HG02642 (cell line): ENCODE measurements at regions not wholly inside any gene's neighbourhood (a gene's known extent, or its start where the extent isn't known, plus 50 kb on each side); places are given as distances from the start of the nearest gene placed in this dataset.
"Not testable (repeated sequence)": the region's sequence is repeated elsewhere in the genome, so short reads cannot be mapped to it uniquely, and the experiment has no call there.

Experiments
- ATAC-seq: cut with Tn5 transposase; IDR thresholded peaks from one replicate; pipeline ENCODE4 v1.9.1; 2021; ENCODE audit warnings: mild to moderate bottlenecking; ENCODE audit not compliant: unreplicated experiment, poor library complexity

DNA sequence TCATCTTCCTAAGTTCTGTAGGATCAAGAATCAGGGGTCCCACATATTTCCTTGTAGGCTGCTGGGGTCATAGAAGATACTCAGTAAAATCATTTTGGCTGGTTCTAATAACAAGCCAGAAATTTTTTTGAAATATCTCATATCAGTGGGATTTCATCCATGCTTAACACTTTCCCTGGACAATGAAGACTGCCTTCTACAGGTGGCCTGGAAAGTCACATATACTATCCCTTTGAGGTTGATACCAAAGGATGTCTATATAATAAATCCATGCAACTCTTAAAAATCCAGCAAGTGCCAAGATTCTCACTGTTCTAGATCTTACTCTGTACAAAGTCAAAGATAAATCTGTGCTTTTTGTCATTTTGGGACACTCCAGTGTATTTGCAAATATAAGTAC is 225.8 kb upstream of the NEBL start:
- ATAC-seq: no peak

DNA sequence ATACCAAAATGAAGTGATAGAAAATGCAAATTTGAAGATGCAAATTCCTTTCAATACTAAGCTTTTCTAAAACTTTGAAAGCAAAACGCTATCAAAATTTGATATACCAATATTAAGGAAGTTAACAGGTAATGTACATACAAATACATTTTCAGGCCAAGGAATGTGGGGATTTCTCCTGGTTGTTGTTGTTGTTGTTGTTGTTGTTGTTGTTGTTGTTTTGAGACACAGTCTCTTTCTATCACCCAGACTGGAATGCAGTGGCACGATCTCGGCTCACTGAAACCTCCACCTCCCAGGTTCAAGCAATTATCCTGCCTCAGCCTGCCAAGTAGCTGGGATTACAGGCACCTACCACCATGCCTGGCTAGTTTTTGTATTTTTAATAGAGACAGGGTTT is 224.7 kb upstream of the NEBL start:
- ATAC-seq: not testable (repeated sequence)

DNA sequence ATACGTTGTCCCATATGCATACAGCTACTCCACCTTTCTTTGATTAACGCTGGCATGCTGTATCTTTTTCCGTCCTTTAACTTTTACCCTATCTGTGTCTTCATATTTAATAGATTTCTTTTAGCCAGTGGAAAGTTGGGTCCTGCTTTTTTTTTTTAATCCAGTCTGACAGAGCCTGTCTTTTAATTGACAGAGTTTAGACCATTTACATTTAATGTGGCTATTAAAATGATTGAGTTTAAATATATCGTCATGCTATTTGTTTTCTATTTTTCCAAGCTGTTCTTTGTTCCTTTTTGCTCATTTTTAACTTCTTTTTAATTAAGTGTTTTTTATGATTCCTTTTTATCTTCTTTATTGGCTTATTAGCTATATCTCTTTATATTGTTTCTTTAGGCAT is 217.6 kb upstream of the NEBL start:
- no peak for ATAC-seq

DNA sequence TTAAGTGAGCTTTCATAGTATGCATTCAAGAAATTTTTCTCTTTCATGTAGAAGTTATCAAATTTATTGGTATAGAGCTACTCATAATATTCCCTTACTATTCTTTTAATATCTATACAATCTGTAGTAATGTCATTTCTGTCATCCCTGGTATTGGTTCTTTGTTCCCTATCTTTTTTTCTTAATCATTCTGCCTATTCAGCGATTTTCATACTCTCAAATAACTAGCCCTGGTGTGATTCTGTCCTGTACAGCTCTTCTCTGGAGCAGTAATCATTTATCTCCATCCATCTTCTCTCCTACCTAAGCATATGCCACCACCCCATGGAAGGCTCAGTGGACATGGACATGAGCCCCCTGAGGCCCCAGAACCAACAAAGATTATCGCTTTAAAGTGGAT is 213.2 kb upstream of the NEBL start:
- ATAC-seq: no peak

DNA sequence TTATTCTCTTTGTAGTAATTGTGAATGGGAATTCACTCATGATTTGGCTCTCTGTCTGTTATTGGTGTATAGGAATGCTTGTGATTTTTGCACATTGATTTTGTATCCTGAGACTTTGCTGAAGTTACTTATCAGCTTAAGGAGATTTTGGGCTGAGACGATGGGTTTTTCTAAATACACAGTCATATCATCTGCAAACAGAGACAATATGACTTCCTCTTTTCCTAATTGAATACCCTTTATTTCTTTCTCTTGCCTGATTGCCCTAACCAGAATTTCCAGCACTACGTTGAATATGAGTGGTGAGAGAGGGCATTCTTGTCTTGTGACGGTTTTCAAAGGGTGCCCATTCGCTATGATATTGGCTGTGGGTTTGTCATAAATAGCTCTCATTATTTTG is 209.8 kb upstream of the NEBL start:
- ATAC-seq: not testable (repeated sequence)

DNA sequence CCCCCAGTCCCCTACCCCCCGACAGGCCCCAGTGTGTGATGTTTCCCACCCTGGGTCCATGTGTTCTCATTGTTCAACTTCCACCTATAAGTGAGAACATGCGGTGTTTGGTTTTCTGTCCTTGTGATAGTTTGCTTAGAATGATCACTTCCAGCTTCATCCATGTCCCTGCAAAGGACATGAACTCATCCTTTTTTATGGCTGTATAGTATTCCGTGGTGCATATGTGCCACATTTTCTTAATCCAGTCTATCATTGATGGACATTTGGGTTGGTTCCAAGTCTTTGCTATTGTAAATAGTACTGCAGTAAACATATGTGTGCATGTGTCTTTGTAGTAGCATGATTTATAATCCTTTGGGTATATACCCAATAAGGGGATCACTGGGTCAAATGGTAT is 208.2 kb upstream of the NEBL start:
- not testable (repeated sequence) for ATAC-seq

DNA sequence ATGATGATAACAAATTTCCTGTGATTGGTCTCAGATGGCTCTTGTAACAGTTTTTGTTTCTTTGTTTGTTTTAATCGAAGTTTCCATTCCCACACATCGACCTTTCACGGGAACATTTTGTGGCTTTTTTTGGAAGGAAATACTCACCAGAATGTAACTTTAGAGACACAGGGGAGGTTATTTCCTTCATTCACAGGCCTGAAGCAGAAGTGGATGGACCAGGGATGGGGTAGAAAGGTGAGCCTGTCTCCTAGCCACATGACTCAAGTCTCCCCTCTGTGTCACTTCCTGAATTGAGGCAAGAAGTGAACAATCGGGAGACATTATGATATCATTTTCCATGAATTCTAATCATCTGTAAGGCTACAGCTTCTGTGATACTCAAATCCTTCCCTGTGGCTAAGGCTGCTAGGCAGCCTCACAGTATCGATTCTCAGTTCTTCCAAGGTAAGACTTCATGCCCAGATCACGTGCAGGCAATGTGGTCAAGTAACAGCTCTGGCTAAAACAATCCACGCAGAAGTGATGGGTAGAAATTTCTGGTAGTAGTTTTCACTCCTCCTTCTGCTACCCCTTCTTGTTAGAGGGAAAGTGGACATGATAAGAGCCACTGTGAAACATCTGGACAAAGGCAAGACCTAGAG is 203.9 kb upstream of the NEBL start:
- no peak for ATAC-seq

DNA sequence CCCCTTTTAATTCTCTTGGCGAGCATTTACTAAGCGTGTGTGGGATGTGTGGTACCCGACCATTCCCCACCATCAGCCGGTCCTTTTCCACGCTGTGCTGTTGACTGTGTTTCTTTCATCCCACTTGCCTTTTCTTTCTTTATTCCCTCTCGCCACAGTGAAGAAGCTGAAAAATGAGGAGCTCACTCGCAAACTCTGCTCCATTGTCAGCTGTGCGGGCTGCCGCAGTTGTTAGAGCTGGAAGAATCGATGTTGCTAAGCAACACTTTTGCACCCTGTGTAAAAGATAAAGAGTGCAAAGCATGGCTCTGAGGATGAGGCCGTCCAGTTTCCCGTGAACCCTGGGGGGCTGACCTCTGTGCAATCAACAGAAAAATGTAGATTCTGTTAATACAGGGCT is 203.1 kb upstream of the NEBL start:
- no peak for ATAC-seq

DNA sequence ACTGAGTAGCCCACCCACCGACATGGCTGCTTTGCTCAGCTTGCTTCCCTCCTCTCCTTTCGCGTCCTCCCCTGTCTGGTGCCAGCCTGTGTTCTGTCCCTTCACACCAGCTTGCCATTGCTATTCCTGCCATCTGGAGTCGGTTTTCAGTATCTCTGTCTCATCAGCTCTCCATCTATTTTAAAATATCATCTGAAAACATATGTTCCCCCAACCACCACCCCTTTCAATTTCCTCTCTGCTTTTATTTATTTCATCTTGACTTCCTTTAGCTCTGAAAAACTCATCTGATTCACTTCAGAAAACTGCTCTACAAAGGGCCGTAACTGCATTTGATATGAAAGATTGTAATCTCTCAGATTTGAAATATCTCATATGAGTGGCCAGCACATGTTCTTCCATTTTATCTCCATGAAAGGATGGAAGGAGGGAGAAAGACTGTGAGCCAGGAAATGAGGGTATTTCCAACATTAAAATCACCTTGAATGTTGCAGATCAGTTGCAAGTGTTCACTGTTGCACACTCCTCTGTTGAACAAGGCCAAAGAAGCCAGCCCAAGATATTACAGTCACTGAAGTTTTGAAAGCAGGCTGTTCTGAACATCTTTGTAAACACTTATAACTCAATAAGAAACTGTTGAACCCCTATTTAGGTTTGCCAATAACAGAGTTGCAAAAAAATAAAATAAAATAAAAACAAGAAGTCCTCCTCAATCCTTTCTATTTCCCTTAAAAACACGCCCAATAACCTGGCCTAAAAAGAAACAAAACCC is 202.4 kb upstream of the NEBL start:
- ATAC-seq: no peak

DNA sequence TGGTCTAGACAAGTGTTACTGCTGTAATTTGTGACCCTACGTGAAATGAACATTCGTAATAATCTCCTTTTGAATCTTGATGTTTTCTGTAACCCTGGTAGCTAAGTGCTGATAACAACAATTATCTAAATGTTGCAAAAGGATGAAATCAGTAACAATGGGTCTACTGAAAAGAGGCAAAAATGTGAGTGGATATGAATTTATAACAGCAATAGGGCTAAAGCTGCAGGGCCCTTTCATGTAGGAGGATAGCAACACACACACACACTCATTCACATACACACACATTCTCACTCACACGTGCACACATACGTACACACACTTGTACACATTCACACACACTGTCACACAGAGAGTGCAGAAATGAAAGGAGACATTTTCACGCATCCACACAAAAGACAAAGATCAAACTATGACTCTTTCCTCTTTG is 200.8 kb upstream of the NEBL start:
- ATAC-seq: no peak

DNA sequence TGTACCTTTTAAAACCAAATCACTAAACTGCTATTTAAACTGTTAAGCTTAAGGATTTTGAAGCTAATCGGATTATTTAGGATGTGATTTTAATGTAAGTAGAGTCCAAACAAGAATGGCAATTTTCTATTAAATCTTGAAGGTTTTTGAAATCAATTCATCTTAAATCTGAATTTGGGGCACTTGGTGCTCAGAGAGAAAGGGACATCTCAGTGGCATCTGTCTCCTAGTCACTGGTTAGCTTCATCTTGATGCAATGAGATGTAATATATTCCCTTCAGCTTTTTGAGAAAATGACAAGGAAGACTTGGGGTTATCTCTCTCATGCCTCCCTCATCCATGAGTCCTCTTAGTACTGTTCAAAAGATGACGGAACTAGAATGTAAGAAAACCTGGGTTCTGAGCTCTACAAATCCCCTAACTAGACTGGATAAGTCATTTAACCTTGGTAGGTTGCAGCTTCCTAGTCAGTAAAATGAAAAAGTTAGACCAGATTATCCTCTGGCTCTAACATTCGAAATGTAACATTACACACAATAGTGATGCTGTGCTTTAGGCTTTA is 198.5 kb upstream of the NEBL start:
- no peak for ATAC-seq

DNA sequence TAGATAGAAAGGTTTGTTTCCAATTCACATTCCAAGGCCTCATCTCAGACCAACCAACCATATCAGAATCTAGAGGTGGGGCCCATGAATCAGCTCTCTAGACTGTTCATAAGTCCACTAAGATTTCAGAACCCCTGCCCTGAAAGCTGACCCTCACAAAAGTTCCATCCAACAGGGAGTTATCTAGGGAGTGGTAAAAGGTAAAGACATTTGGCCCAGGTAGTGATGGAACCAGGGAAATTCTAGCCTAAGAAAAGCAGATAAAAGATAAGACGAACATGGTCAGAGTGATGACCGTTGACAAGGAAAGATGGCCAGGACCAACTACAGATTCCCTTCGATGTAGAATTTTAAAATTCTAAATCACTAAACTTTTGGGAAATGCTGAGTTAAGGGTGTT is 198.0 kb upstream of the NEBL start:
- ATAC-seq: no peak

DNA sequence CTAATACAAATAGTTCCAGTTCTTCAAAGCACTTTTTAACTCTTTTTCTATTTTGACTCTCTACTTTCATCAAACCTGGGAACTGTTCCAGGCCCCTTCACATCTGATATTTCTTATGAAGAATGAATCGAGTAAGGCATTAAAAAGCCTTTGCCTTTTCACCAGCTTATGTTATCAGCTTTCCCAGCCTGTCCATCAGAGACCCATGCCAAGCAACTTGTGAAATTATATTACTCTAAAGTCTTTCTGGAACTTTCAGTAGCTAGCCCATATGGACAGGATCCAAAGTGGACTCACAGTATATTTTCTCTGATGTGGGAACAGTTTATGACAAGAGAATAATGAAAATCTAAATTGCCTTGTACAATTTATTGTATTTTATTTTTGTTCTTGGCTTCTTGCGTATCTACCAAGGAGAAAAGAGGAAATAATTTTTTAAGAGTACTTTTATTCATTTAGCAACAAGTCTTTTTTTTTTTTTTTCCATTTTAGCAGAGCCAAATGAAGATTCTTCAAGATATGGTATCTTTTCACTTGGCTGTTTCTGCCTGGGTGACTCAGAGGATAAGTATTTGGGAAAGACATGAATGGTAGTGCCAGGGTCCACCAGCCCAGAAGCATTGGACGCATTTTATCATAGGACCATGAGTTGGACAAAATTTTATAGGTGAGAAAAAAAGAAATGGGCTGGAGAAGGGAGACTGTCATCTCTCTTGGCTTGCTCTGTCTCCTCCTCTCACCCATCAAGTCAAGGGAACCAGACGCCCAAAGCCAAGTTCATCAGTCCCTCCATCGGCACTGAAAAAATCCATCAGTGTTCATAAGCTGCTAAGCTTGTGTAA is 195.8 kb upstream of the NEBL start:
- no peak for ATAC-seq

DNA sequence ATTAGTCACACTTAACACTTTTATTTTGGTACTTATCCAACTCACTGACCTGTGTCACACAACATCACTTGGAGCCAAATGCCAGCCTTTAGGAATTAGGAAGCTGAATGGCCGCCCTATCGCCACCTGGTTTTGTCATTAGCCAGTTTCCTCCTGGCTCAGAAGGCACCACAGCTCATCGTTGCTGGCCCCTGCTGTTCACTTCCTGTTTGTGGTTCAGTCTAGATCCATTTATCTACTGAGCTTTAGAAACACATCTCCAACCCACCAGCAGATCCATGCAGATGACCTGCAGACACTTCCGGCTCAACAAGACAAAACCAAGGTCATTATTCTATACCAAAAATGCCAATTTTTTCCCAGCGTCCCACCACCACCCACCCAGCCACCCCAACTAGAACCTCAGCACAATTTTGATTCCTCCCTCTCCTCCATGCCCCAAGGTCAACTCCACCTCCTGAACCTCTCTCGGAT is 193.5 kb upstream of the NEBL start:
- ATAC-seq: no peak

DNA sequence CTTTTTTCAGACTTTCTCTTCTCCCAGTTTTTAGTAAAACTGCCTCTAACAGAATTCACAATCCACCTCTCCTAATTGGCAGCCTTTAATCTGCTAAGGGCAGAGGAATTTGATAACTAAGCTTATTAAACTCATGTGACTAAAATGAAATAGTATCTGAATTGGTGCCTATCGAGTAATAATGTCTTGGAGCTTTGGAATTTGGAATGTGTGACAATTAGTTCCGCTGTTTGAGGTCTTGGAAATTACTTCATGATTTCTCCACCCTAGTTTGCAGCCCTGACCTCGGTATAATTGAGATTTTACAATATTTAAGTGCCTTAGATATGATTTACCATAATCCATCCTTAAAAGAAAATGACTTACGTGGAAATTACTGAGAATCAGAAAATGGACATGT is 190.4 kb upstream of the NEBL start:
- no peak for ATAC-seq

DNA sequence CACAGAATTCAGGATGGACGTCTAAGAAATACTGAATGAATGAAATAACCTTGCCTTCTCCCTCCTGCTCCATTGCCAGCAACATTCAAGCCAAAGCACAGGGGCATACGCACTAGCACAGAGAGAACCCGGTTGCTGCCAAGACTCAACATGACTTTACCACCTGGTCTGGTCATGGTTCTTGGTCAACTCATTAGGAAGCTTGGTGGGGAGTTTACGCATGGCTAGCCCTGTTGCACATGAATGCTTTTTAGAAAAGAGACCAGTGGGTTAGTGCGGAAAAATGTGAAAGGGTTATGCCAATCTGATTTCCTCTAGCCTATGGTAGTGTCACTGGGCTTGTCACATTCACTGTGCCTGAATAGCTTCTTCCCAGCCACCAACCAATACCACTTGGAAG is 187.6 kb upstream of the NEBL start:
- no peak for ATAC-seq

DNA sequence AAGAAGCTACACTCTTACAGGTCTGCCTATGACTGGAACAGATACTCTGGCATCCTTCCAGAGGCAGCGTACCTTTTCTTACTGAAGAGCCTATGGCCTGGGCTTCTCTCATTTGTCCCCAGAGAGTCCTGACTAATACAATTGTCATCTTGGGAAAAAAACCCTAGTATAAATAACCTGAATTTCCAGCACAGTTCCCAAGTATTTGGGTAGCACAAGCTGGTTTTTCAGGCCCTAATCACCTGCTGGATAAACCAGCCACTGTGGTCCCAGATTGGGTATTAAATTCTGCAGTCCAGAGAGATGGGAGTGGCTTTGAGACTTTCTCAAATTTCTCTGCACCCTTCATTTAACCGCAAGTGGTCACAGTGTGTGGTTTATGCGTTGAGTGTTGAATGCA is 186.8 kb upstream of the NEBL start:
- no peak for ATAC-seq

DNA sequence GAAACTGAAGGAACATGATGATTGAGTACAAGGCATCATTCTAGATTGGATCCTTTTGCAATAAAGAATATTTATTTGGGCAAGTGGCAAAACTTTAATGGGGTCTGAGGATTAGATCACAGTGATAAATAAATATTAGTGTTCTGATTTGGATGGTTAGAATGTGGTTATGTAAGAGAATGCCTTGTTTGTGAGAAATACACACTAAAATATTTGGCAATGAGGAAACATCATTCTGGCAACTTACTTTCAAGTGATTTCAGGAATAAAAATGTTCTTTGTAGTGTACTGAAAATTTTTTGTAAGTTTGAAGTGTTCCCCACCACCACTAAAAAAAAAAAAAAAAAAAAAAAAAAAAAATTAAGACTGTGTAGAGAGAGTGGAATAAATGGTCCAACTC is 185.1 kb upstream of the NEBL start:
- ATAC-seq: no peak

DNA sequence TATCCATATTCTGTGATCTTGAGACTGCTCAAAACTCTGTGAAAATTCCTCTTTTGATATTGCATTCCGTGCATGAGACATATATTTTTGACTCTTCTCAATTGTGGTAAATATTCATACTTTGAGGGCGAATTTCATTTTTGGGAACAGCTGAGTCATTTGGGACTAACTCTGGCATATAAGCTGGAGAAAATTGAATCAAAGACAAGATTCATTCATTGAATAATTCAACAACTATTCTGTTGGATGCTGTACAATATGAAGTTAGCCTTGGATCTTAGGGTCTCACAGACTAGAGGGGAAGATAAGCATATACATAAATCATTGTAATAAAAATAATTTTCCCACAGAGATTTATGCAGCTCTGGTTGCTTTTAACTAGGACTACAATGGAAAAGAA is 183.2 kb upstream of the NEBL start:
- ATAC-seq: no peak

DNA sequence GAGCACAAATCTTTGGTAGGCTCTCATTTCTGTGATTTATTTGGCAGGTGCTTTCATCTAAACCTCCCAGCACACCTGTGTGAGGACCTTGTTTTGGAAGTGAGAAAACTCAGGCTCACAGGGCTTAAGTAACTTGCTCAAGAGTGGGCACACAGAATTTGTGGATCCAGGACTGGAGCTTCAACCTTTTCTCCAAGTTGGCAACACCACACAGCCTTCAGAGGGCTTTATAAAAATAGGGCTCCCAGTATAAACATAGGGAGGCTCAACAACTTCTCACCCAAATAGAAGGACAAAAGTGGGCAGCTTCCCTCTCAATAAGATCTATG is 182.2 kb upstream of the NEBL start:
- ATAC-seq: no peak
